ENCODE measurements at regions not wholly inside any gene's neighbourhood (a gene's known extent, or its start where the extent isn't known, plus 50 kb on each side); places are given as distances from the start of the nearest gene placed in this dataset.
A peak's percentile ranks its signal among the peaks of the same experiment; 100 is the strongest.

GRCh38 chr14:100439781-100440180 lies 116.6 kb downstream of the SLC25A47 start:
- Histone ChIP-seq H3K9me3 (ENCODE audit: severe bottlenecking) (no peaks in the 10 kb centered on the region), H3K27me3 (ENCODE audit: insufficient read depth, low read depth, severe bottlenecking) (no peaks in the 10 kb centered on the region), H3K4me3 (ENCODE audit: low read depth, low read length) (no peak overlapping the region), H3K27ac (no peak overlapping the region), H3K36me3 (no peaks in the 10 kb centered on the region)
- no peak for DNase-seq
- TF ChIP-seq, protein P1, sequence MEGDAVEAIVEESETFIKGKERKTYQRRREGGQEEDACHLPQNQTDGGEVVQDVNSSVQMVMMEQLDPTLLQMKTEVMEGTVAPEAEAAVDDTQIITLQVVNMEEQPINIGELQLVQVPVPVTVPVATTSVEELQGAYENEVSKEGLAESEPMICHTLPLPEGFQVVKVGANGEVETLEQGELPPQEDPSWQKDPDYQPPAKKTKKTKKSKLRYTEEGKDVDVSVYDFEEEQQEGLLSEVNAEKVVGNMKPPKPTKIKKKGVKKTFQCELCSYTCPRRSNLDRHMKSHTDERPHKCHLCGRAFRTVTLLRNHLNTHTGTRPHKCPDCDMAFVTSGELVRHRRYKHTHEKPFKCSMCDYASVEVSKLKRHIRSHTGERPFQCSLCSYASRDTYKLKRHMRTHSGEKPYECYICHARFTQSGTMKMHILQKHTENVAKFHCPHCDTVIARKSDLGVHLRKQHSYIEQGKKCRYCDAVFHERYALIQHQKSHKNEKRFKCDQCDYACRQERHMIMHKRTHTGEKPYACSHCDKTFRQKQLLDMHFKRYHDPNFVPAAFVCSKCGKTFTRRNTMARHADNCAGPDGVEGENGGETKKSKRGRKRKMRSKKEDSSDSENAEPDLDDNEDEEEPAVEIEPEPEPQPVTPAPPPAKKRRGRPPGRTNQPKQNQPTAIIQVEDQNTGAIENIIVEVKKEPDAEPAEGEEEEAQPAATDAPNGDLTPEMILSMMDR (IDR thresholded peaks at IDR 0.05; ENCODE audit: low read depth, low read length), result no peak

- no peaks in the 10 kb centered on the region for H3K36me3 ChIP-seq
- peak; percentile 70 for DNase-seq
- TF ChIP-seq, protein P1 (IDR thresholded peaks at IDR 0.05; ENCODE audit: low read depth, low read length), result peak; percentile 86
- no peaks in the 10 kb centered on the region for H3K27me3 ChIP-seq (ENCODE audit: insufficient read depth, low read depth, severe bottlenecking)
- no peaks in the 10 kb centered on the region for H3K9me3 ChIP-seq (ENCODE audit: severe bottlenecking)
- no peak overlapping the region for H3K4me3 ChIP-seq (ENCODE audit: low read depth, low read length)
- H3K27ac ChIP-seq, result no peak overlapping the region
These were observed 117.1 kb downstream of the SLC25A47 start for GRCh38 chr14:100440207-100440631.

- H3K9me3 ChIP-seq (ENCODE audit: severe bottlenecking), result no peaks in the 10 kb centered on the region
- no peak overlapping the region for H3K4me3 ChIP-seq (ENCODE audit: low read depth, low read length)
- H3K27ac ChIP-seq, result no peak overlapping the region
- H3K27me3 ChIP-seq (ENCODE audit: insufficient read depth, low read depth, severe bottlenecking), result no peaks in the 10 kb centered on the region
- TF ChIP-seq, protein P1 (IDR thresholded peaks at IDR 0.05; ENCODE audit: low read depth, low read length), result no peak
- DNase-seq, result no peak
- H3K36me3 ChIP-seq, result no peaks in the 10 kb centered on the region
These were observed 117.6 kb downstream of the SLC25A47 start for GRCh38 chr14:100440758-100441203.

DNA sequence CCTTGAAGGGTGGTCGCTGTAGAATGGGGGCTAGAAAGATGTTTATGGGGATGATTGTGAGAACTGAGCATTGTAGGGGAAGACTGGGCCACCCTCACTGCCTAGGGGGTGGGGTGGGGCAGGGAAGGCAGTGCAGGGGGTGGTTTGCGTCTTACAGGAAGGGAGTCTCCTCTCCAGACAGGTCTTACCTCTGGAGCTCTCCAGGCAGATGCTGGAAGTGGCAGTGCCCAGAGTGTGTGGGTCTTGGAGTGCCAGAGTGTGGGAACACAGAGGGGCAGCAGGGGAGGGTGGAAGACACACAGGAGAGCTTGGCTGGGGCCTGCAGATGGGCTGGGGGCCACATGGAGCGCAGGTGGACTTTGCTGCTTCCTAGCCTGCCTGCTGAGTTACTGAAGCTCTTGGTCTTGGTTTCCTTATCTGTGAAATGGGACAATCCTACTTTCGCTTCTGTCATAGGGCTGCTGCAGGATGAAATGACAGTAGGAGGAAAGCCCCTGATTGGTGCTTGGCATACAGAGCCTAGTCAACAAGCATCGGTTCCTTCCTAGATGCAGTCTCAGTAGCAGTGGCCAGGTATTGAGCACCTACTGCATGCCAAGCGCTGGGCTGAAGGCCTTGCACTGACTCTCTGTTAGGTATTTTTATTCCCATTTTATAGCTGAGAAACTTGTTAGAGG lies 118.3 kb downstream of the SLC25A47 start:
- no peak overlapping the region for H3K4me3 ChIP-seq (ENCODE audit: low read depth, low read length)
- H3K36me3 ChIP-seq, result no peaks in the 10 kb centered on the region
- no peaks in the 10 kb centered on the region for H3K9me3 ChIP-seq (ENCODE audit: severe bottlenecking)
- H3K27me3 ChIP-seq (ENCODE audit: insufficient read depth, low read depth, severe bottlenecking), result no peaks in the 10 kb centered on the region
- no peak overlapping the region for H3K27ac ChIP-seq
- TF ChIP-seq, protein P1 (IDR thresholded peaks at IDR 0.05; ENCODE audit: low read depth, low read length), result no peak
- DNase-seq, result no peak

- Histone ChIP-seq H3K27me3 (ENCODE audit: insufficient read depth, low read depth, severe bottlenecking) (no peaks in the 10 kb centered on the region), H3K27ac (no peak overlapping the region), H3K4me3 (ENCODE audit: low read depth, low read length) (no peak overlapping the region), H3K9me3 (ENCODE audit: severe bottlenecking) (no peaks in the 10 kb centered on the region), H3K36me3 (no peaks in the 10 kb centered on the region)
- no peak for DNase-seq
- TF ChIP-seq, protein P1 (IDR thresholded peaks at IDR 0.05; ENCODE audit: low read depth, low read length), result no peak
These were observed 118.9 kb downstream of the SLC25A47 start for GRCh38 chr14:100442036-100442435.

Data from WERI-Rb-1 (cell line).